ENCODE measurements at regions not wholly inside any gene's neighbourhood (a gene's known extent, or its start where the extent isn't known, plus 50 kb on each side); places are given as distances from the start of the nearest gene placed in this dataset.

GRCh38 chr11:111115890-111116289 is 129.6 kb upstream of the POU2AF2 start:
- Histone ChIP-seq H3K36me3 (ENCODE audit: control insufficient read depth, insufficient read depth, low read length) (no peaks in the 10 kb centered on the region), H3K9me3 (ENCODE audit: control insufficient read depth, low read length) (no peaks in the 10 kb centered on the region), H3K4me1 (ENCODE audit: control insufficient read depth, insufficient read depth, low read length, poor library complexity, severe bottlenecking) (no peaks in the 10 kb centered on the region), H3K4me3 (ENCODE audit: extremely low read depth, insufficient read depth, low read length, poor library complexity, severe bottlenecking) (no peak overlapping the region), H3K27ac (ENCODE audit: low read depth, low read length, severe bottlenecking) (no peak overlapping the region)
- 50 to 57% methylated on average over 1 of the region's 1 CpG for WGBS, 2 experiments (ENCODE audit: insufficient coverage in 2 of 2)

- Histone ChIP-seq H3K27ac (ENCODE audit: low read depth, low read length, severe bottlenecking) (no peak overlapping the region), H3K4me1 (ENCODE audit: control insufficient read depth, insufficient read depth, low read length, poor library complexity, severe bottlenecking) (no peaks in the 10 kb centered on the region), H3K4me3 (ENCODE audit: extremely low read depth, insufficient read depth, low read length, poor library complexity, severe bottlenecking) (no peak overlapping the region), H3K9me3 (ENCODE audit: control insufficient read depth, low read length) (no peaks in the 10 kb centered on the region), H3K36me3 (ENCODE audit: control insufficient read depth, insufficient read depth, low read length) (no peaks in the 10 kb centered on the region)
These were observed 131.4 kb upstream of the POU2AF2 start for GRCh38 chr11:111114091-111114490.

- H3K4me3 ChIP-seq (ENCODE audit: extremely low read depth, insufficient read depth, low read length, poor library complexity, severe bottlenecking) = no peak overlapping the region
- WGBS, 2 experiments (ENCODE audit: insufficient coverage in 2 of 2) = 80 to 83% methylated on average over 1 of the region's 1 CpG
- no peaks in the 10 kb centered on the region for H3K36me3 ChIP-seq (ENCODE audit: control insufficient read depth, insufficient read depth, low read length)
- no peaks in the 10 kb centered on the region for H3K9me3 ChIP-seq (ENCODE audit: control insufficient read depth, low read length)
- no peak overlapping the region for H3K27ac ChIP-seq (ENCODE audit: low read depth, low read length, severe bottlenecking)
- H3K4me1 ChIP-seq (ENCODE audit: control insufficient read depth, insufficient read depth, low read length, poor library complexity, severe bottlenecking) = no peaks in the 10 kb centered on the region
These were observed 132.9 kb upstream of the POU2AF2 start for GRCh38 chr11:111112614-111113013.

GRCh38 chr11:111107501-111107900 is 138.0 kb upstream of the POU2AF2 start:
- no peaks in the 10 kb centered on the region for H3K36me3 ChIP-seq (ENCODE audit: control insufficient read depth, insufficient read depth, low read length)
- H3K4me1 ChIP-seq (ENCODE audit: control insufficient read depth, insufficient read depth, low read length, poor library complexity, severe bottlenecking) = no peaks in the 10 kb centered on the region
- H3K4me3 ChIP-seq (ENCODE audit: extremely low read depth, insufficient read depth, low read length, poor library complexity, severe bottlenecking) = no peak overlapping the region
- H3K27ac ChIP-seq (ENCODE audit: low read depth, low read length, severe bottlenecking) = no peak overlapping the region
- no peaks in the 10 kb centered on the region for H3K9me3 ChIP-seq (ENCODE audit: control insufficient read depth, low read length)

GRCh38 chr11:111106641-111107040 is 138.9 kb upstream of the POU2AF2 start:
- H3K27ac ChIP-seq (ENCODE audit: low read depth, low read length, severe bottlenecking) = no peak overlapping the region
- WGBS, 2 experiments (ENCODE audit: insufficient coverage in 2 of 2) = 78 to 86% methylated on average over 1 of the region's 2 CpGs
- H3K9me3 ChIP-seq (ENCODE audit: control insufficient read depth, low read length) = no peaks in the 10 kb centered on the region
- H3K4me1 ChIP-seq (ENCODE audit: control insufficient read depth, insufficient read depth, low read length, poor library complexity, severe bottlenecking) = no peaks in the 10 kb centered on the region
- H3K4me3 ChIP-seq (ENCODE audit: extremely low read depth, insufficient read depth, low read length, poor library complexity, severe bottlenecking) = no peak overlapping the region
- no peaks in the 10 kb centered on the region for H3K36me3 ChIP-seq (ENCODE audit: control insufficient read depth, insufficient read depth, low read length)

DNA sequence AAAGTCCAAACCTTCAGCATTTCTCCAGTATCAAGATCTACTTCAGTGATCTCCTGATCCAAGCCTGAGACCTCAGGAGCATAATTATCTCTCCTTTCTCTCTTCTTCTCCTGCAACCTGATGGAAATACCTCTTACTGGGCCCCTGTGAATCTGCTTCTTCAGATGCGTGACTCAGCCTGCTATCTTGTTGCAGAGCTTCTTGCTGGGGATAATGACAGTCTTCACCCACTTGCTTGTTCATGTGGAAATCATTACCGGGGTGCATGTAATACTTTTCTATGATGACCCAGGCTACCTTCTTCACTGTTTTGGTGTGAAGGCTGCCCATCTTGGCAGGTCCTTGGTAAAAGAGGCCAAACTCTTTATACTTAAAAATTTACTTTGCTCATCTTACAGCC is 140.0 kb upstream of the POU2AF2 start:
- Histone ChIP-seq H3K9me3 (ENCODE audit: control insufficient read depth, low read length) (no peaks in the 10 kb centered on the region), H3K4me3 (ENCODE audit: extremely low read depth, insufficient read depth, low read length, poor library complexity, severe bottlenecking) (no peak overlapping the region), H3K36me3 (ENCODE audit: control insufficient read depth, insufficient read depth, low read length) (no peaks in the 10 kb centered on the region), H3K27ac (ENCODE audit: low read depth, low read length, severe bottlenecking) (no peak overlapping the region), H3K4me1 (ENCODE audit: control insufficient read depth, insufficient read depth, low read length, poor library complexity, severe bottlenecking) (no peaks in the 10 kb centered on the region)
- 82 to 88% methylated on average over 1 to 2 of the region's 2 CpGs for WGBS, 2 experiments (ENCODE audit: insufficient coverage in 2 of 2)

DNA sequence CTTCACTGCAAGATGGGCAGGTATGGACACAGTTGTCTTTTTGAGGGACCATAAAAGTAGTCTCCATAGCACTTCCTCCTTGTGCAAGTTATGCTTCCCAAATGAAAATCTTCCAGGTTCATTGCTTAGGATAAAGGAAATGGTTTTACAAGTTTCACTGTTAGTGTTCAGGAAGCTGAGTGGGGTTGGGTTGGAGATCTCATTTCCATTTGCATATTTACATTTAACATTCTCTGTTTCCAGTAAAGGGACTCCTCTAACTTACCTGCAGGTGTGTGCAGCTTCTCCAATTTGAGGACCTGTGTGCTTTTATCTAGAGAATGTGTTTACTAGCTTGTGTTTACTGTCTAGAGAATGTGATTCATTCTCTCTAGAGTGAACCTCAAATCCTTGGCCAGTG is 141.3 kb upstream of the POU2AF2 start:
- Histone ChIP-seq H3K36me3 (ENCODE audit: control insufficient read depth, insufficient read depth, low read length) (no peaks in the 10 kb centered on the region), H3K4me3 (ENCODE audit: extremely low read depth, insufficient read depth, low read length, poor library complexity, severe bottlenecking) (no peak overlapping the region), H3K27ac (ENCODE audit: low read depth, low read length, severe bottlenecking) (no peak overlapping the region), H3K4me1 (ENCODE audit: control insufficient read depth, insufficient read depth, low read length, poor library complexity, severe bottlenecking) (no peaks in the 10 kb centered on the region), H3K9me3 (ENCODE audit: control insufficient read depth, low read length) (no peaks in the 10 kb centered on the region)

GRCh38 chr11:111101881-111102280 is 143.6 kb upstream of the POU2AF2 start:
- Histone ChIP-seq H3K36me3 (ENCODE audit: control insufficient read depth, insufficient read depth, low read length) (no peaks in the 10 kb centered on the region), H3K4me3 (ENCODE audit: extremely low read depth, insufficient read depth, low read length, poor library complexity, severe bottlenecking) (no peak overlapping the region), H3K4me1 (ENCODE audit: control insufficient read depth, insufficient read depth, low read length, poor library complexity, severe bottlenecking) (no peaks in the 10 kb centered on the region), H3K9me3 (ENCODE audit: control insufficient read depth, low read length) (no peaks in the 10 kb centered on the region), H3K27ac (ENCODE audit: low read depth, low read length, severe bottlenecking) (no peak overlapping the region)
- 71 to 100% methylated on average over 2 of the region's 3 CpGs for WGBS, 2 experiments (ENCODE audit: insufficient coverage in 2 of 2)

DNA sequence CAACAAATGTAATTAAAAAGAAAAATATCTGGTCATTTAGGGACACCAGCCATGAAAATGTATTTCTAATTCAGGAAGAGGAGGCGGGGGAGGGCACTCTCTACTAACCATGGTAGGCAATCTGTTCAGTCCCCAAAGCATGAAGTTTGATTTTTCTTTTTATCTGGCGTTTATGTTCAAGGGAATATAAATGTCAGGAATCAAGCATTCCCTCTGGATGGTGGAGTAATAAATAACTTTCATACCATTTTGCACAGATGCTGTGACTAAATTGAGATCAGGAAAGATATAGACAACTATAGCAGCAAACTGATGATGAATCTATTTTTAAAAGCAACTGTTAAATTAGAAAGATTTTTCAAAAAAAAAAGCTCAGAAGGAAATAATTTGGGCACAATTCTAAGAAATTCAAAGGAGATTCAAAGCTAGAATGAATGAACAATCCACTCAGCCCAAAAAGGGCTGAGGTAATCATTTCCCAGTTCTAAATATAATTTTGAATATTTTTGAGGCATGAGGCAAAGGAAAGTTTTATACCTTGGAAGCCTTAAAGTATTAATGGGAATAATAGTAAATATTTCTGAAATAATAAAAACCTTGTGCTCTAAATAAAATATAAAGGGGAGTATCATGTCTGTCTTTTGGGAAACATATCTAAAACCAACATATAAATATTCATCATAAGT is 146.4 kb upstream of the POU2AF2 start:
- Histone ChIP-seq H3K27ac (ENCODE audit: low read depth, low read length, severe bottlenecking) (no peak overlapping the region), H3K4me1 (ENCODE audit: control insufficient read depth, insufficient read depth, low read length, poor library complexity, severe bottlenecking) (no peaks in the 10 kb centered on the region), H3K9me3 (ENCODE audit: control insufficient read depth, low read length) (no peaks in the 10 kb centered on the region), H3K36me3 (ENCODE audit: control insufficient read depth, insufficient read depth, low read length) (no peaks in the 10 kb centered on the region), H3K4me3 (ENCODE audit: extremely low read depth, insufficient read depth, low read length, poor library complexity, severe bottlenecking) (no peak overlapping the region)
- 100% methylated on average over 1 of the region's 2 CpGs for WGBS, 2 experiments (ENCODE audit: insufficient coverage in 2 of 2)

- 80% methylated on average over 1 of the region's 1 CpG; no CpG with 5 or more reads in 1 of the 2 experiments for WGBS, 2 experiments (ENCODE audit: insufficient coverage in 2 of 2)
- no peak overlapping the region for H3K27ac ChIP-seq (ENCODE audit: low read depth, low read length, severe bottlenecking)
These were observed 147.4 kb upstream of the POU2AF2 start for GRCh38 chr11:111098091-111098490.

DNA sequence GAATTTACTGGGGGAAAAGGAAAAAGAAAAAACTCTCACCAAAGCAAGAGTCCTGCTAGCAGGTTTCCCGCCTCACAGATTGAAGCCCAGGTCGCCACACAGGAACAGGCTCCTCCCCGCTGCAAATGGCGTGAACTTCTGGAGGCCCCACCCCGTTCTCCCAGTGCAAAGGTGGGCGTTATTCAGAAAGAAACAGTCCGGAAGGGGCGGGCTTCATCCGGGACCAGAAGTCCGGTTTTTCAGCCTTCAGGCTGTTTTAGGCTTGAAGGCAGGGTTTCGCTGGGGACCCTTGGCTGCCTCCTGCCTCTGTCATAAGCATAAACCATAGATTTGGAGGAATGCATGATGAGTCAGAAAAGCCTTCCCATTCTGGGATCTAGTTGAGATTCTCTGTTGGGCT is 148.3 kb upstream of the POU2AF2 start:
- 89 to 91% methylated on average over 8 to 11 of the region's 11 CpGs for WGBS, 2 experiments (ENCODE audit: insufficient coverage in 2 of 2)
- no peaks in the 10 kb centered on the region for H3K4me1 ChIP-seq (ENCODE audit: control insufficient read depth, insufficient read depth, low read length, poor library complexity, severe bottlenecking)
- H3K36me3 ChIP-seq (ENCODE audit: control insufficient read depth, insufficient read depth, low read length) = no peaks in the 10 kb centered on the region
- H3K4me3 ChIP-seq (ENCODE audit: extremely low read depth, insufficient read depth, low read length, poor library complexity, severe bottlenecking) = no peak overlapping the region
- H3K9me3 ChIP-seq (ENCODE audit: control insufficient read depth, low read length) = no peaks in the 10 kb centered on the region
- H3K27ac ChIP-seq (ENCODE audit: low read depth, low read length, severe bottlenecking) = no peak overlapping the region

More at GRCh38 chr11:111098091-111098490, 147.4 kb upstream of the POU2AF2 start:
- Histone ChIP-seq H3K9me3 (ENCODE audit: control insufficient read depth, low read length) (no peaks in the 10 kb centered on the region), H3K4me1 (ENCODE audit: control insufficient read depth, insufficient read depth, low read length, poor library complexity, severe bottlenecking) (no peaks in the 10 kb centered on the region), H3K36me3 (ENCODE audit: control insufficient read depth, insufficient read depth, low read length) (no peaks in the 10 kb centered on the region), H3K4me3 (ENCODE audit: extremely low read depth, insufficient read depth, low read length, poor library complexity, severe bottlenecking) (no peak overlapping the region)

Data from mesodermal cell (in vitro differentiated cells).